ENCODE measurements at regions not wholly inside any gene's neighbourhood (a gene's known extent, or its start where the extent isn't known, plus 50 kb on each side); places are given as distances from the start of the nearest gene placed in this dataset.
"Not testable (repeated sequence)": the region's sequence is repeated elsewhere in the genome, so short reads cannot be mapped to it uniquely, and the experiment has no call there.

- ChIA-PET CTCF (no interaction called here), POLR2A (no interaction called here)
Measured at GRCh38 chr9:73095425-73095824, 56.2 kb upstream of the ANXA1 start.

GRCh38 chr9:73093740-73094379 lies 57.8 kb upstream of the ANXA1 start:
- ChIA-PET POLR2A (no interaction called here), CTCF (no interaction called here)

GRCh38 chr9:73093016-73093739 lies 58.5 kb upstream of the ANXA1 start:
- ChIA-PET CTCF (no interaction called here), POLR2A (no interaction called here)

GRCh38 chr9:73091909-73092308 lies 59.8 kb upstream of the ANXA1 start:
- CTCF ChIA-PET = no interaction called here

GRCh38 chr9:73090214-73090613 lies 61.5 kb upstream of the ANXA1 start:
- CTCF ChIA-PET = interaction anchor here (1.1 kb wide), 1 partner anchor 103 kb away, joined by 3 read pairs; no protein-coding TSS in a partner anchor
- POLR2A ChIA-PET = no interaction called here

More at GRCh38 chr9:73091909-73092308, 59.8 kb upstream of the ANXA1 start:
- POLR2A ChIA-PET = no interaction called here

- ChIA-PET CTCF (interaction anchor here (1.1 kb wide), 1 partner anchor 104 kb away, joined by 3 read pairs; no protein-coding TSS in a partner anchor), POLR2A (no interaction called here)
Measured at GRCh38 chr9:73089304-73089985, 62.2 kb upstream of the ANXA1 start.

GRCh38 chr9:73087876-73088275 lies 63.8 kb upstream of the ANXA1 start:
- CTCF ChIA-PET, POLR2A ChIA-PET: not testable (repeated sequence)

DNA sequence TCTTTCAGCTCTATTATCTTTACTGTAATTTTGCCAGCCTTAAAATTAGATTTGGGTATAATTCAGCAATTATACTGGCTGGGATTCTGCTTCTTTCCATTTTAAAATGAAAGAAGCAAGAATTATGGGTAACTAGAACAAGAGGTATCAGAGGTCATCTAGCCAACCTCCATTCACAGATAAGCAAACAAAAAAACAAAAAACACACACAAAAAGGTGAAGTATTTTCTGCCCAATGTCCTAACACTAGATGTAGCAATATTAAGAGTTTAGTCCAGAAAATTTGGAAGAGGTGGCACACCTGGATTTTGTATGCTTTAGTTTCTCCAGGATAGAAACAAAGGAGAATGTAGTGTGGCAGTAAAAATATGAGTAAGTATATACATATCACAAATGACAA lies 68.1 kb upstream of the ANXA1 start:
- CTCF ChIA-PET = no interaction called here
- POLR2A ChIA-PET = no interaction called here

DNA sequence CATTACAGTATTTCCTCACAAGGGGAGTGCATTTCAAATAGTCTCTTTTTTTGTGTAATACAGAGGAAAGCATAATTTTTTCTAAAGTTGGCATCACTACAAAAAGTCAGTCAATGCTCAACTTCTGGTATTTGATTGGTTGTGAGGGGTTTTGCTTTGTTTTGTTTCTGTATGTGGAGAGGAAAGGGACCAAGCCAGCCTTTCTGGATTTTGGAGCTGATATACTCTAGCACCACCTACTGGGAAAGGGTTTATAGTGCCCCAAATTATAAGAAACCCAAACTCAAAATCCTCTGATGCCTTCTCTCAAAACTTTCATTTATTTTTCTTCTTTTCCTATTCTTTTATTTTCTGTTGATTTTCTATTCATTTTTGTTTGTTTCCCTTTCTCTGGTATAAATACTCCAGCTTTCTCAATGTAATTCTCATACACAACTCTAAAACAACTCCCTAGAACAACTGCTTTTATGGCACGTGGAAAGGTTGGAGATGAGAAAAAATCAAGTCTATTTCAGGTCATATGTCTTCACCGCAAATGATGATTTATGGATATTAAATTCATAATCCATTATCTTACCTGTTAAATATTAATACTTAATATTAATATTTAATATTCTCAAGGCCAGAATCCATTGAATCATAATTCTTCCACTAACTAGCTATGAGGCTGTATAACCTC lies 69.5 kb upstream of the ANXA1 start:
- CTCF ChIA-PET = interaction anchor here (0.9 to 1.1 kb wide), 2 partner anchors 13 to 25 kb away, joined by 3 read pairs; no protein-coding TSS in a partner anchor
- POLR2A ChIA-PET = no interaction called here

GRCh38 chr9:73080110-73080694 lies 71.5 kb upstream of the ANXA1 start:
- ChIA-PET CTCF (no interaction called here), POLR2A (no interaction called here)

DNA sequence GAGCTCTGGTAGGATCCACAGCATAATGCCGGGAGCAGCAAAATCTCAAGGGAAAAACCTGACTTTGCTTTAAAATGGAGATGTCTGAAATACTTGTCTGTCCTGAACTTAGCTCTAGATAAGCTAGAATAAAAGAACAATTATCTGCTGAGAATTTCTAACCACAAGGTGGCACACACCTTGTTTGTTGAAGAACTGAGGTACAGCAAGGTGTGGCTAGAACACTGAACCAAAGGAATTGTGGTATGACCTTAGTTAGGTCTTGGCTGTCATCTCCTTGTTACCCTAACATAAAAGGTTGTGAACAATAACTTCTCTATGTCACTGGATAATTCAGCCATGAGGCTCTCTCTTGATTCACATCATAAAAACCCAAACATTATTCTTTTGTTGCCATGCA lies 72.3 kb upstream of the ANXA1 start:
- CTCF ChIA-PET = no interaction called here
- POLR2A ChIA-PET = no interaction called here

GRCh38 chr9:73077625-73078030 lies 74.0 kb upstream of the ANXA1 start:
- ChIA-PET CTCF (interaction anchor here (0.8 kb wide), 1 partner anchor 796 kb away, joined by 3 read pairs; no protein-coding TSS in a partner anchor), POLR2A (no interaction called here)

GRCh38 chr9:73076970-73077369 lies 74.7 kb upstream of the ANXA1 start:
- POLR2A ChIA-PET = no interaction called here

DNA sequence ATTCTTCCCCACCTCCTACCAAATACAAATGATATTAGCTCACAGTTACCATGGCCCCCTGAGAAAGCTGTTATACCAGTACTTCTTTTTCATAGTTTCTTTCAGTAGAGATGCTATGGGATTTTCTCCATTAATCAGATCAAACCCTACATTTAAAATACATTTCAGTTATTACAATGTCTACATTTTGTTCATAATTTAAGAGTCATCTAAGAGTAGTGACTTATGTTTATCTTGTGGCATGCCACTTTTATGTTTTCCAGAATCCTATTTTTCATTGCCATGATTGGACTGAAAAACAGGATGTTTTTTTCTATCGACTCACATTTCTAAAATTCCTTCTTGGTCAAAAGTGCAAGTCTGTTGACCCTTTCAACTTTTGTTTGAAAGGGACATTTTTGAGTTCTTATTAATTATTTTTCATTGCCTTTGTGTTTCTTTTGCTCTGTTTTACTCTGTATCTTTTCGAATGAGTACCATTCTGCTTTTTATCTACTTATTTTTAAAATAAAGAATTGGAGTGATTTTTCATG lies 77.4 kb upstream of the ANXA1 start:
- ChIA-PET POLR2A (no interaction called here), CTCF (no interaction called here)

More at GRCh38 chr9:73076970-73077369, 74.7 kb upstream of the ANXA1 start:
- CTCF ChIA-PET = no interaction called here

- ChIA-PET POLR2A (no interaction called here), CTCF (no interaction called here)
Measured at GRCh38 chr9:73073337-73074175, 78.1 kb upstream of the ANXA1 start.

- ChIA-PET POLR2A (no interaction called here), CTCF (no interaction called here)
Measured at GRCh38 chr9:73067074-73067473, 84.6 kb upstream of the ANXA1 start.

- POLR2A ChIA-PET = no interaction called here
Measured at GRCh38 chr9:73065439-73065838, 86.2 kb upstream of the ANXA1 start.

GRCh38 chr9:73064315-73064714 lies 87.3 kb upstream of the ANXA1 start:
- CTCF ChIA-PET = no interaction called here

More at GRCh38 chr9:73065439-73065838, 86.2 kb upstream of the ANXA1 start:
- CTCF ChIA-PET = no interaction called here

DNA sequence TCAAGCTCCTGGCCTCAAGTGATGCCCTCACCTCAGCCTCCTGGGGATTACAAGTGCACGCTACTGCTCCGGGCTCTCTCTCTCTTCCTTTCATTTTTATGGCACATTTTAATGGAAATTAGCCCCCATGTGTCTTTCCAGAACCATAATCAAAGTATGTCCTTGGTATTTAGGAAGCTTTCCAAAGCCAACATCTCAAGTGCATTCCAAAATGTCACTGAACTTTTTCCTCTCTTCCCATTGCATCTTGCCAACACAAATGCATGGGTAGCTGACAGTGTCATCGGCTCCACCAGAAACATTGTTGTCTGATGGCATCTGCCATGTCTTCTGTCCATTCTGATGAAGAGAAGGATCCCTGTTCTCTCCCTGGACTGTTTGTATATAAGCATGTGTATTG lies 90.5 kb upstream of the ANXA1 start:
- CTCF ChIA-PET = no interaction called here

More at GRCh38 chr9:73064315-73064714, 87.3 kb upstream of the ANXA1 start:
- POLR2A ChIA-PET = no interaction called here

More for the DNA sequence above, 90.5 kb upstream of the ANXA1 start:
- POLR2A ChIA-PET = no interaction called here

All from activated CD8-positive, alpha-beta memory T cell treated with anti-CD3 and anti-CD28 coated beads for 36 hours (primary cell).